Stimulated activated naive CD4-positive, alpha-beta T cell (primary cell): ENCODE measurements at regions not wholly inside any gene's neighbourhood (a gene's known extent, or its start where the extent isn't known, plus 50 kb on each side); places are given as distances from the start of the nearest gene placed in this dataset.
"Not testable (repeated sequence)": the region's sequence is repeated elsewhere in the genome, so short reads cannot be mapped to it uniquely, and the experiment has no call there.

ENCODE experiments used
- DNase-seq, 6 experiments: peaks; one replicate each; lab custom pipeline; 2025; lab: John Stamatoyannopoulos, UW

- no peak for DNase-seq
Observed at GRCh38 chr14:104230946-104231345, 92.6 kb downstream of the KIF26A start.

GRCh38 chr14:104232070-104232484, 93.7 kb downstream of the KIF26A start:
- no peak for DNase-seq

- not testable (repeated sequence) for DNase-seq
Observed at GRCh38 chr14:104234007-104234786, 95.8 kb downstream of the KIF26A start.

DNA sequence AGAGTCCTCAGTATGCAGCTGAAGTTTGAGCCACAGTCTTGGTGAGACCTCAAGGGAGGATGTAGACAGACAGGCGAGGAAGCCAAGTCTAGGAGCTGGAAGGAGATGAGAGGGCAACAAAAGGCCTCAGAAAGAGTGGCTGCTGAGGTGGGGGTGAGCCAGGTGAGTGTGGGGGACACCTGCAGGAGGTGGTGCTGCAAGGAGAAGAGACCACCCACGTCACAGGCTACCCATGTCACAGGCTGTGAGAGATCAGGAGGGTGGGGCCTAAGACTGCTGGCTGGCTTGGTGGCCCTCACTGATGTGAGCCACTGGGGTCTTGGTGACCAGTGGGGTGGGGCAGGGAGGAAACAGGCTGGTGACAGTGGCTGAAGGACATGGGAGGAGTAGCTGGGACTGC, 97.3 kb downstream of the KIF26A start:
- DNase-seq = no peak

DNA sequence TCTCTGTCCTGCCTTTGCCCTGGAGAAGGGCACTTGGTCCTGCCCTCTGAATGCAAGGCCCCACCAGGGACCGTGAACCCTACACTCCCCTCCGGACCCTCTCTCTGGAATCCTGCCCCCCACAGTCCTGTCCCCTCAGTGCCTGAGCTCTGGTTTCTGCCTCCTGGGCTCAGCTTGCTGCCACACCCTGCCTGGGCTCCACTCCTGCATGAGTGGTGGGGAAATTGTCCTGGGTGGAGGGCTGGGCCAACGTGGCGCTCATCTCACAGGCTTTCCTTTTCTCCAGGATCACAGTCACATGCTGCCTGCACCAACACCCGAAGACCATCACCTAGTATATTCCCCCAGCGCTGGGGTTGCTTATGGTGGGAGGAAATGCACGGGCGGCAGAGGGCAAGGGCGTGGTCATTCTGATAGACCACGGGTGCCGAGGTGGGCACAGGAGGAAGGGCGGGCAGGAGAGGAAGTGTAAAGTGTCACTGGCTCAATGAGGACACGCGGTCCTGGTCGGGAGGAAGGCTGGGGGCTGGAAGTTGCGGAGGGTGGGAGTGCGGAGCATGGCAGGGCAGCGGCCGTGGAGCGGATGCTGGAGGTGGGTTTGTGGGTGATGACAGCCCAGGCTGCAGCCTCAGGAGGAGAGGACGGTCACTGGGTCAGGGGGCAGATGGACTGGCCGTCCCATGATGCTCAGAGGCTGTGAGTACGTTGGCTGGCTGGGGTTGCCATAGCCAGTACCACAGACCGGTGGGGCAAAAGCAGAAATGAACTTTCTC, 99.5 kb downstream of the KIF26A start:
- DNase-seq = no peak

DNA sequence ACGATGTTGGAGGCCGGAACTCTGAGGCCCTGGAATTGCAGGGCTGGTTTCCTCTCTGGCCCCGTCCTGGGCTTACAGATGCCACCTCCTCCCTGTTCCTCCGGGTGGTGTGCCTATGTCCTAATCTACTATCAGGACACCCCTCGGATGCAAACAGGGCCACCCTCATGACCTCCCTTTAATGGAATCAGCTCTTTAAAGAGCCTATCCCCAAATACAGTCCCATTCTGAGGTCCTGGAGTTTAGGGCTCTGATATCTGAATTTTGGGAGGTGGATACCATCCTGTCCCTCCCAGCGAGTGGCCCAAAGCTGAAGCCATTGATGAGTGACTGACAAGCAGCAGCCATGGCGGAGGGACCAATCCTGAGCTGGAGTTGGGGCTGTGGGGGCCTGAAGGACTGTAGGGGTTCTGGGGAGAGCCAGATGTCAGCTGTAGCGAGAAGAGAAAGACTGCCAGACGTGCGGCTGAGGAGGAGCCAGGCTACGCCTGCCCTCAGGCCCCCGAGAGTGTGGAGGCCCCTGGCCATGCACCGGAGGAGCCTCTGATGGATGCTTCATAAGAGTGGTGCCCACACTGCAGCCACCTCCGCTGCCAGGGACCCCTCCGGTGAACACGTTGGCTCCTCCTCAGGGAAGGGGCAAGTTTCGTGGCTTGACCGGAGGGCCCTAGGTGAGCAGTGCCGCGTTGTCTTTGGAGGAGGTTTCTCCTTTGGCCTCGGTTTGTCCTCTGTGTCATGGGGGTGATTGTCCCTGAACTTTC, 100.2 kb downstream of the KIF26A start:
- DNase-seq = no peak

- no peak for DNase-seq
Observed at GRCh38 chr14:104239185-104239775, 100.9 kb downstream of the KIF26A start.

- no peak for DNase-seq
Observed at GRCh38 chr14:104239861-104240301, 101.5 kb downstream of the KIF26A start.

DNA sequence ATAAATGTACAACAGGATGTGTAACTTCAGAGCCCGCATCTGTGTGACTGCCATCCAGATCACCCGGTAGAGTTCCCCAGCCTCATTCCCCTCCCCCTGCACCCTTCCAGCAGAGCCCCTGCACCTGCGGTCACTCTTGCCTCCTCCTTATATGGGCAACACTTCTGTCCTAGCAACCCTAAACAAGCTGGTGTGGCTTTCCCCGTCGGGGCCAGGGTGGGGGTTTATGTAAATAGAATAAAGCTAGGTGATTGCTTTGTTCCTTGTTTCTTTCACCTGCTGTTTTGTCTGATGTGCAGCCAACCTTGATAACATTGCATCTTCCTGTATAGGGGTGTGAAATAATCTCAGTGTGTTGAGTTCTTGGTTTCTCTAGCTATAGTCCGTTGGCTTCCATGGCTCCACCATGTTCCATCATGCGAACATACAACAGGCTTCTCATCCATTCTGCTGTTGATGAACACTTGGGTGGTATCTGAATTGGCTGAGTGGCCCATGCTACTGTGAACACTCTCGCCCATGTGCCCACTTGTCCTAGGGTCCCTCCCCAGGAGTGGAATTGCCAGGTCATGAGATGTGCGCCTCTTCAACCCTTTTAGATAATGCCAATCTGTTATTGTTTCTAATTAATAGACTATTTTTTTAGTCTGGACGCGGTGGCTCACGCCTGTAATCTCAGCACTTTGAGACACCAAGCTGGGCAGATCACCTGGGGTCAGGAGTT, 102.2 kb downstream of the KIF26A start:
- no peak for DNase-seq

DNA sequence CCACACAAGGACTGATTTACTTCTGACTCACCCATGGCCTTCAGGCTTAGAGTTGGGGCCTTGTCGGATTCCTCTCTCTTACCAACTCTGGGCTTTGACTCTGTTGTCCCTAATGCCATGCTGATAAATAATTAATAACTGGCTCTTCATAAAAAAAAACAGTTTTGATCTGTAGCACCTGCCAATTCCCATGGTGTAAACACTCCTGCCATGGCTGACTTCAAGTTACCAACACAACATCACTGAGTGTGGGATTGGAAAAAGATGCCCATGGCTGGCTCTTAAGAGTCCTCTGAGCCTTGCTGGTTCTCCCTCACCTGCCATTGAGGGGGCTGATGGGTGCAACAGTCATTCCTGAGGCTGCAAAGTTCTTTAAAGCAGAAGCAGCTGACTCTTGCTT, 104.8 kb downstream of the KIF26A start:
- DNase-seq = no peak

- DNase-seq = no peak
Observed at GRCh38 chr14:104244221-104245011, 106.0 kb downstream of the KIF26A start.

DNA sequence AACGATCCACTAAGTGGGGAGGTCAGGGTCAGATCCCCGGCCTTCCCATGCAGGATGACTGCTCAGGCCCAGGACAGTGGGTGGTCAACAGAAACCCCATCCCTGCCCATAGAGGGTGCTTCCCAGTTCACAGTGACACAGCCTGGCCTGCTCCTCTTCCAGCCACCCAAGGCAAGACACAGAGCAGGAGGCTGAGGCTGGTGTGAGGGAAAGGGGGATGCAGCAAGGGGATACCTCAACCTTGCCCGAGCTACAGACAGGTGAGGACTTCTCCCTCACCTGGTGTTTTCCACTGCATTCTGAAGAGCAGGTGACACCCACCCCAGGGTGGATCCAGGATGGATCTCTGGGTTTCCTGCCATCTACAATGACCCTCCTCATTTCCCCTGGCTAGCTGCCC, 106.7 kb downstream of the KIF26A start:
- no peak for DNase-seq

- no peak for DNase-seq
Observed at GRCh38 chr14:104245723-104246122, 107.3 kb downstream of the KIF26A start.

- no peak for DNase-seq
Observed at GRCh38 chr14:104246401-104247335, 108.3 kb downstream of the KIF26A start.

GRCh38 chr14:104247336-104248202, 109.2 kb downstream of the KIF26A start:
- DNase-seq = no peak

DNA sequence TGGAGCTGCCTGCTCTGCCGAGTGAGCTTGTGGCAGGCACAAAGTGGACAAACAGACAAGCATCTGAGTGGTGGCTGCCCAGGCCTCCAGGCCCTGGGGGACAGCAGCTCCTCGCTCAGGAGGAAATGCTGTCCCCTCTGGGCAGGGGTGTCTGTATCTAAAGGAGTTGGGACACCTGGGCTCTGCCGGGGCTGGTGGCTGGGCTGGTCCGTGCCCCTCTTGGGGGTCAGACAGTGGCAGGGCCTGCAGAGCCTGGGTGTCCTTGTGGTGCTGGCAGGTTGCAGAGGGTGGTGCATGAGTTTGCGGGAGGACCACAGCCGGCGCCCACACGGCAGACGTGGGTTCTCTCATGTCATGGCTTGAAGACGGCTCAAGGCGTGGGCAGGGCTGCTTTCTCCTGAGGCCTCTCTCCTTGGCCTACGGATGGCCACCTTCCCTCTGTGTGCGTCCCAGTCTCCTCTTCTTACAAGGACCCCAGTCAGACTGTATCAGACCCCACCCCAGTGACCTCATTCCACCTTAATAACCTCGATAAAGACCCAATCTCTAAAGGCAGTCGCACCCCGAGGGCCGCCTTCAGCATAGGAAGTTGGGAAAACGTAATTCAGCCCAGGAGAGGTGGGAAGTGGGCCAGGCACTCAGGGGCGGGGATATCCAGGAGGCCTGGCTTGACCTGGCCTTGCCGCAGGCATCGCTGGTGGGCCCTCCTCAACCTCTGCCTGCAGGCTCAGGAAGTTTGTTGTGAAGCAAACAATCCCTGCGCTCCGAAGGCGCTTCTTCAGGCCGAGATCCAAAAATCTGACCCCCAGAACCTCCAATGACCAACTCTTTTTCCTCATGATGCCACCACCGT, 110.0 kb downstream of the KIF26A start:
- DNase-seq = no peak

GRCh38 chr14:104249089-104249488, 110.7 kb downstream of the KIF26A start:
- no peak for DNase-seq

- DNase-seq = no peak
Observed at GRCh38 chr14:104249706-104250105, 111.3 kb downstream of the KIF26A start.
